Activated CD8-positive, alpha-beta T cell treated with anti-CD3 and anti-CD28 coated beads for 36 hours (primary cell): ENCODE measurements at regions not wholly inside any gene's neighbourhood (a gene's known extent, or its start where the extent isn't known, plus 50 kb on each side); places are given as distances from the start of the nearest gene placed in this dataset.

Source experiments
- ATAC-seq: fragments of 200-7000 bp; cut with Tn5 transposase; one replicate; pipeline ENCODE4 v1.10.0; 2021; ENCODE audit warnings: mild to moderate bottlenecking, moderate library complexity
- CTCF ChIA-PET: fragments of 350-600 bp; sonication (Branson Sonifier 250); formaldehyde crosslinking; loops from one replicate; lab custom pipeline; 2021; ENCODE audit warnings: antibody characterized with exemption; lab: Charles Lee
- POLR2A ChIA-PET: fragments of 350-600 bp; sonication (Branson Sonifier 250); formaldehyde crosslinking; loops from one replicate; lab custom pipeline; 2021; ENCODE audit warnings: antibody characterized with exemption; lab: Charles Lee
- DNase-seq: peaks from one replicate; pipeline ENCODE4 v3.0.0-alpha.2; 2020
- H3K27ac Mint-ChIP-seq: one replicate; pipeline ENCODE4 v1.8.0; 2021; ENCODE audit warnings: mild to moderate bottlenecking, mixed read lengths
- H3K27me3 Mint-ChIP-seq: one replicate; pipeline ENCODE4 v1.8.0; 2021; ENCODE audit warnings: mixed read lengths
- H3K36me3 Mint-ChIP-seq: one replicate; pipeline ENCODE4 v1.8.0; 2021; ENCODE audit warnings: low read depth, mixed read lengths
- H3K4me1 Mint-ChIP-seq: one replicate; pipeline ENCODE4 v1.8.0; 2021; ENCODE audit warnings: low read depth, mixed read lengths
- H3K4me3 Mint-ChIP-seq: one replicate; pipeline ENCODE4 v1.8.0; 2021; ENCODE audit warnings: mild to moderate bottlenecking, moderate library complexity, mixed read lengths
- H3K9me3 Mint-ChIP-seq: one replicate; pipeline ENCODE4 v1.8.0; 2021; ENCODE audit warnings: mixed read lengths
- CTCF ChIP-seq: fragments of 200-600 bp; IDR thresholded peaks from one replicate; pipeline ENCODE4 v1.8.0; 2022; ENCODE audit warnings: antibody characterized with exemption, mild to moderate bottlenecking
- intact Hi-C: fragments of 100-400 bp; cut with micrococcal nuclease; formaldehyde crosslinking; loops from one replicate; pipeline ENCODE4 v1.10.0; 2022

- DNase-seq (no peak), ATAC-seq (no peak)
- no peak overlapping the region for H3K4me3 Mint-ChIP-seq
- TF ChIP-seq CTCF = no peak
- intact Hi-C loops = no loop called here
- H3K9me3 Mint-ChIP-seq = peaks cover 13% of the 10 kb centered on the region
- ChIA-PET CTCF (no interaction called here), POLR2A (no interaction called here)
- H3K36me3 Mint-ChIP-seq = no peaks in the 10 kb centered on the region
- H3K27me3 Mint-ChIP-seq = no peaks in the 10 kb centered on the region
- H3K27ac Mint-ChIP-seq = no peak overlapping the region
- no peaks in the 10 kb centered on the region for H3K4me1 Mint-ChIP-seq
Observed at GRCh38 chr5:106167766-106168165, 1503.0 kb downstream of the EFNA5 start.

GRCh38 chr5:106163233-106163632 lies 1507.5 kb downstream of the EFNA5 start:
- no peak overlapping the region for H3K27ac Mint-ChIP-seq
- ATAC-seq (no peak), DNase-seq (no peak)
- no peaks in the 10 kb centered on the region for H3K36me3 Mint-ChIP-seq
- POLR2A ChIA-PET = no interaction called here
- no peak overlapping the region for H3K4me3 Mint-ChIP-seq
- CTCF ChIA-PET = no interaction called here
- TF ChIP-seq CTCF = no peak
- intact Hi-C loops = no loop called here
- H3K9me3 Mint-ChIP-seq = peaks cover 11% of the 10 kb centered on the region
- H3K4me1 Mint-ChIP-seq = no peaks in the 10 kb centered on the region
- no peaks in the 10 kb centered on the region for H3K27me3 Mint-ChIP-seq

- Mint-ChIP-seq H3K4me3 (no peak overlapping the region), H3K9me3 (peaks cover 9% of the 10 kb centered on the region), H3K27ac (no peak overlapping the region), H3K27me3 (no peaks in the 10 kb centered on the region), H3K36me3 (no peaks in the 10 kb centered on the region), H3K4me1 (no peaks in the 10 kb centered on the region)
- TF ChIP-seq CTCF = no peak
- intact Hi-C loops = no loop called here
- no peak for ATAC-seq
- ChIA-PET CTCF (no interaction called here), POLR2A (no interaction called here)
- DNase-seq = no peak
Observed at GRCh38 chr5:106159616-106160015, 1511.1 kb downstream of the EFNA5 start.

- Mint-ChIP-seq H3K4me1 (no peaks in the 10 kb centered on the region), H3K36me3 (no peaks in the 10 kb centered on the region), H3K9me3 (peaks cover 5% of the 10 kb centered on the region), H3K4me3 (no peak overlapping the region), H3K27ac (no peak overlapping the region), H3K27me3 (no peaks in the 10 kb centered on the region)
- ChIA-PET POLR2A (no interaction called here), CTCF (no interaction called here)
- TF ChIP-seq CTCF = no peak
- intact Hi-C loops = no loop called here
- DNase-seq (no peak), ATAC-seq (no peak)
Observed at GRCh38 chr5:106154280-106154716, 1516.4 kb downstream of the EFNA5 start.

GRCh38 chr5:106152569-106152968 lies 1518.2 kb downstream of the EFNA5 start:
- DNase-seq (no peak), ATAC-seq (no peak)
- Mint-ChIP-seq H3K4me3 (no peak overlapping the region), H3K27ac (no peak overlapping the region), H3K9me3 (peaks cover 3% of the 10 kb centered on the region), H3K36me3 (no peaks in the 10 kb centered on the region), H3K27me3 (no peaks in the 10 kb centered on the region), H3K4me1 (no peaks in the 10 kb centered on the region)
- intact Hi-C loops = no loop called here
- CTCF ChIA-PET = no interaction called here
- no peak for TF ChIP-seq CTCF
- POLR2A ChIA-PET = no interaction called here
